ENCODE measurements at regions not wholly inside any gene's neighbourhood (a gene's known extent, or its start where the extent isn't known, plus 50 kb on each side); places are given as distances from the start of the nearest gene placed in this dataset.

DNA sequence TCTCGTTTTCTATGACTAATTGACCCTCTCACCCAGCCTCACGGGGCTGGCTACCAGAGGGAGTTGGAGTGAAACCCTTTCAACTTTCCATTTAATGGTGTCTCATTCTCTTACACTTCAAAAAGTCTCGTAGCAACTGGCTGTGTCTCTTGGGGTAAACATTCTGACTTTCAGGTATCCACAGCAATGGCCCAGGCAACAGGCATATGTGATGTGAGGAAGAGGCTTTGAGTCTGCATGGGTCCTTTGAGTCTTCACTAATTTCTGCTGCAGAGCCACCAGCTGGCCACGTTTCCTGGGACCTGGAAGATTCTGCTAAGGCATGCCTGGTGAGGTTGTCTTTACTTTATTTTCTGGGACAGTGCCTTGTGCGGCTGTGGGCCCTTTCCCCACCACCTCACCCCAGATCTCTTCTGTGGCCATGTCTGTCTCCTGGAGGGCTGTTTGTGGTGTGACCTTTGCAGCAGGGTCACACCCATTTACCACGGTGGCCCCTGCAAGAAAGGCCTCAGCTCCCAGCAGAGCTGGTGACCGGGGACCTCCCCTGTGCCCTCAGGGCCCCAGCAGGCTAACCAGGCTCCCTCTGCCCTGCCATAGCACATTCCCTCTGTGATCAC is 112.5 kb upstream of the FRG1 start:
- intact Hi-C loops (cut with micrococcal nuclease; ENCODE audit: unreplicated experiment) = no loop called here

DNA sequence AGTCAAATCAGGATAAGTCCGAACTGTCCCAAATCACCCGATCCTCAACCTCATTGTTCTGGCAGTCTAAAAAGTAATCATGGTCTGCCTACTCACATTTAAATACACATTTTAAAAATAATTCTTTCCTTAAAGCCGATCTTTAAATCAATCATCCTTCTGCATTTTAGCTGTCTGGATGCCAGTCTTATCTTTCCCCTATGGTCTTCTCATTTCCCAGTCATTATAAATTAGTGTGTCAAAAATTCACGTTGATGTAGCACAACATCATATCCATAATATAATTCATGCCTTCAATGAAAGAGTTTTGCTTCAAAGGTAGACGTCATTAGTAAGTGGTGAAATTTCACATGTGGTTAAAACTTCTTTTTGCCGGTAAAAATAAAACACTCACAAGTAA is 108.1 kb upstream of the FRG1 start:
- CTCF ChIA-PET = no interaction called here
- DNase-seq = no peak

More for the DNA sequence above, 112.5 kb upstream of the FRG1 start:
- TF ChIP-seq, protein P1, sequence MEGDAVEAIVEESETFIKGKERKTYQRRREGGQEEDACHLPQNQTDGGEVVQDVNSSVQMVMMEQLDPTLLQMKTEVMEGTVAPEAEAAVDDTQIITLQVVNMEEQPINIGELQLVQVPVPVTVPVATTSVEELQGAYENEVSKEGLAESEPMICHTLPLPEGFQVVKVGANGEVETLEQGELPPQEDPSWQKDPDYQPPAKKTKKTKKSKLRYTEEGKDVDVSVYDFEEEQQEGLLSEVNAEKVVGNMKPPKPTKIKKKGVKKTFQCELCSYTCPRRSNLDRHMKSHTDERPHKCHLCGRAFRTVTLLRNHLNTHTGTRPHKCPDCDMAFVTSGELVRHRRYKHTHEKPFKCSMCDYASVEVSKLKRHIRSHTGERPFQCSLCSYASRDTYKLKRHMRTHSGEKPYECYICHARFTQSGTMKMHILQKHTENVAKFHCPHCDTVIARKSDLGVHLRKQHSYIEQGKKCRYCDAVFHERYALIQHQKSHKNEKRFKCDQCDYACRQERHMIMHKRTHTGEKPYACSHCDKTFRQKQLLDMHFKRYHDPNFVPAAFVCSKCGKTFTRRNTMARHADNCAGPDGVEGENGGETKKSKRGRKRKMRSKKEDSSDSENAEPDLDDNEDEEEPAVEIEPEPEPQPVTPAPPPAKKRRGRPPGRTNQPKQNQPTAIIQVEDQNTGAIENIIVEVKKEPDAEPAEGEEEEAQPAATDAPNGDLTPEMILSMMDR (IDR thresholded peaks at IDR 0.05; ENCODE audit: unreplicated experiment) = no peak
- H3K27me3 Mint-ChIP-seq (ENCODE audit: unreplicated experiment) = no peaks in the 10 kb centered on the region
- CTCF ChIA-PET = no interaction called here
- peaks cover 10% of the 10 kb centered on the region for H3K9me3 Mint-ChIP-seq (ENCODE audit: low read depth, unreplicated experiment)
- no peak overlapping the region for H3K4me3 Mint-ChIP-seq (ENCODE audit: low read depth, unreplicated experiment)
- peak overlapping the region; percentile 72 for H3K27ac Mint-ChIP-seq (ENCODE audit: unreplicated experiment)
- no peaks in the 10 kb centered on the region for H3K4me1 Mint-ChIP-seq (ENCODE audit: low read depth, unreplicated experiment)
- no peak for DNase-seq
- no TSS peak for BruUV-seq (replicated peaks)
- no peaks in the 10 kb centered on the region for H3K36me3 Mint-ChIP-seq (ENCODE audit: insufficient read depth, unreplicated experiment)

DNA sequence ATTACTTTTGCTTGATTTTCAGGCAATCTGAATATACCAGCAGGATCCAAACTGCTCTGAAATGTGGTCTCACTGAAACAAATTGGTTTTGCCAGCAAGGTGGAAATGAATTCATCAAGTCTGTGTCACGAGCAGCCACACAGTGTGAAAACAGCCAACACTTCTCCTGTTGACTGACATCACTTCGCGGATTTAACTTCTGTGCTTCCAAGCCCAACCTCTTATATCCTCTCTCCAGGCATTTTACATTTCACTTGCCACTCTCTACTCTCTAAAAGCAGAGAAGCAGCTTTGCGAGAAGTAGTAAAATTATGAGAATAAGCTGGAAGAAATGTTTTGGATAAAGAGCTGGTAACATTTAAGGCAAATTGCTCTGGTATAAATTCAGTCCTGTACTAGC is 106.1 kb upstream of the FRG1 start:
- Mint-ChIP-seq H3K9me3 (ENCODE audit: low read depth, unreplicated experiment) (peaks cover 11% of the 10 kb centered on the region), H3K27ac (ENCODE audit: unreplicated experiment) (no peak overlapping the region), H3K36me3 (ENCODE audit: insufficient read depth, unreplicated experiment) (no peaks in the 10 kb centered on the region), H3K4me3 (ENCODE audit: low read depth, unreplicated experiment) (no peak overlapping the region), H3K27me3 (ENCODE audit: unreplicated experiment) (no peaks in the 10 kb centered on the region), H3K4me1 (ENCODE audit: low read depth, unreplicated experiment) (no peaks in the 10 kb centered on the region)
- DNase-seq = no peak
- CTCF ChIA-PET = no interaction called here
- intact Hi-C loops (cut with micrococcal nuclease; ENCODE audit: unreplicated experiment) = no loop called here
- TF ChIP-seq, protein P1 (IDR thresholded peaks at IDR 0.05; ENCODE audit: unreplicated experiment) = no peak
- no TSS peak for BruUV-seq (replicated peaks)

More for the DNA sequence above, 108.1 kb upstream of the FRG1 start:
- no peak overlapping the region for H3K27ac Mint-ChIP-seq (ENCODE audit: unreplicated experiment)
- TF ChIP-seq, protein P1 (IDR thresholded peaks at IDR 0.05; ENCODE audit: unreplicated experiment) = no peak
- no peaks in the 10 kb centered on the region for H3K27me3 Mint-ChIP-seq (ENCODE audit: unreplicated experiment)
- BruUV-seq (replicated peaks) = no TSS peak
- H3K9me3 Mint-ChIP-seq (ENCODE audit: low read depth, unreplicated experiment) = peaks cover 15% of the 10 kb centered on the region
- no peak overlapping the region for H3K4me3 Mint-ChIP-seq (ENCODE audit: low read depth, unreplicated experiment)
- no peaks in the 10 kb centered on the region for H3K4me1 Mint-ChIP-seq (ENCODE audit: low read depth, unreplicated experiment)
- H3K36me3 Mint-ChIP-seq (ENCODE audit: insufficient read depth, unreplicated experiment) = no peaks in the 10 kb centered on the region
- intact Hi-C loops (cut with micrococcal nuclease; ENCODE audit: unreplicated experiment) = no loop called here

DNA sequence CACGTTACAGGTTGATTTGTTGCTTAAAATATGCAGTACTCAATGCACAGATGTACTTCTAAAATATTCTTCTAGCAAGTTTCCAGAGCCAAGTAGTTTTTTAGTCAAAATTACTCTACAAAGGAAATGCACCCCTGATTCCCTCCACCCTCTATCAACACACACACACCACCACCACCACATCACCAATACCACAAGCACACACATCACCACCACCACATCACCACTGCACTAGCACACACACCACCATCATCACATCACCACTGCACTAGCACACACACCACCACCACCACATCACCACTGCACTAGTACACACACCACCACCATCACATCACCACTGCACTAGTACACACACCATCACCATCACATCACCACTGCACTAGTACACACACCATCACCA is 105.2 kb upstream of the FRG1 start:
- no peaks in the 10 kb centered on the region for H3K4me1 Mint-ChIP-seq (ENCODE audit: low read depth, unreplicated experiment)
- H3K4me3 Mint-ChIP-seq (ENCODE audit: low read depth, unreplicated experiment) = no peak overlapping the region
- no peak overlapping the region for H3K27ac Mint-ChIP-seq (ENCODE audit: unreplicated experiment)
- no peaks in the 10 kb centered on the region for H3K36me3 Mint-ChIP-seq (ENCODE audit: insufficient read depth, unreplicated experiment)
- CTCF ChIA-PET = no interaction called here
- BruUV-seq (replicated peaks) = no TSS peak
- DNase-seq = no peak
- peaks cover 11% of the 10 kb centered on the region for H3K9me3 Mint-ChIP-seq (ENCODE audit: low read depth, unreplicated experiment)
- no peaks in the 10 kb centered on the region for H3K27me3 Mint-ChIP-seq (ENCODE audit: unreplicated experiment)
- TF ChIP-seq, protein P1 (IDR thresholded peaks at IDR 0.05; ENCODE audit: unreplicated experiment) = no peak
- intact Hi-C loops (cut with micrococcal nuclease; ENCODE audit: unreplicated experiment) = no loop called here
